H1 (cell line): ENCODE measurements at regions not wholly inside any gene's neighbourhood (a gene's known extent, or its start where the extent isn't known, plus 50 kb on each side); places are given as distances from the start of the nearest gene placed in this dataset.

ENCODE experiments used
- FOSL1 ChIP-seq: IDR thresholded peaks from 2 replicates; pipeline ENCODE4 v1.6.1; 2011; ENCODE audit warnings: mild to moderate bottlenecking, low read depth, low read length, moderate library complexity; ENCODE audit not compliant: insufficient read depth
- TCF12 ChIP-seq: IDR thresholded peaks from 2 replicates; pipeline ENCODE4 v1.6.1; 2011; ENCODE audit warnings: low read depth, mild to moderate bottlenecking, low read length

GRCh38 chr11:107131756-107132155 lies 113.5 kb upstream of the GUCY1A2 start:
- TF ChIP-seq TCF12 (no peak), FOSL1 (no peak)
